ENCODE measurements at regions not wholly inside any gene's neighbourhood (a gene's known extent, or its start where the extent isn't known, plus 50 kb on each side); places are given as distances from the start of the nearest gene placed in this dataset.

GRCh38 chr2:151032741-151033191 lies 228.9 kb downstream of the RBM43 start:
- H3K4me3 Mint-ChIP-seq (ENCODE audit: unreplicated experiment): no peak overlapping the region
- TF ChIP-seq CTCF (IDR thresholded peaks at IDR 0.05; ENCODE audit: insufficient read depth in 1 of 2, low read depth in 1 of 2, low read length in 1 of 2, severe bottlenecking in 1 of 2, unreplicated experiment in 1 of 2): no peak
- H3K27me3 Mint-ChIP-seq (ENCODE audit: insufficient read depth, unreplicated experiment): peaks cover 3% of the 10 kb centered on the region
- no TSS peak for BruUV-seq (replicated peaks)
- no peak overlapping the region for H3K4me3 ChIP-seq (ENCODE audit: low read depth, low read length)
- no peaks in the 10 kb centered on the region for H3K36me3 ChIP-seq (ENCODE audit: control insufficient read depth, insufficient read depth, low read length)
- H3K4me1 ChIP-seq: no peaks in the 10 kb centered on the region
- CTCF ChIA-PET: no interaction called here
- no peaks in the 10 kb centered on the region for H3K36me3 Mint-ChIP-seq (ENCODE audit: insufficient read depth, unreplicated experiment)
- no peaks in the 10 kb centered on the region for H3K27me3 ChIP-seq (replicated peaks; ENCODE audit: control insufficient read depth, insufficient read depth, low read length)
- intact Hi-C loops (cut with micrococcal nuclease; ENCODE audit: unreplicated experiment): no loop called here
- no peaks in the 10 kb centered on the region for H3K9me3 ChIP-seq
- no peak overlapping the region for H3K27ac Mint-ChIP-seq (ENCODE audit: unreplicated experiment)
- H3K9me3 Mint-ChIP-seq (ENCODE audit: unreplicated experiment): no peaks in the 10 kb centered on the region
- POLR2A ChIA-PET: no interaction called here
- no peak for DNase-seq
- no peaks in the 10 kb centered on the region for H3K4me1 Mint-ChIP-seq (ENCODE audit: low read depth, unreplicated experiment)

- no TSS peak for BruUV-seq (replicated peaks)
- no peaks in the 10 kb centered on the region for H3K36me3 Mint-ChIP-seq (ENCODE audit: insufficient read depth, unreplicated experiment)
- H3K4me3 Mint-ChIP-seq (ENCODE audit: unreplicated experiment): no peak overlapping the region
- no peaks in the 10 kb centered on the region for H3K4me1 ChIP-seq
- no peak for DNase-seq
- H3K9me3 ChIP-seq: no peaks in the 10 kb centered on the region
- no peaks in the 10 kb centered on the region for H3K4me1 Mint-ChIP-seq (ENCODE audit: low read depth, unreplicated experiment)
- H3K27me3 ChIP-seq (replicated peaks; ENCODE audit: control insufficient read depth, insufficient read depth, low read length): no peaks in the 10 kb centered on the region
- no peaks in the 10 kb centered on the region for H3K9me3 Mint-ChIP-seq (ENCODE audit: unreplicated experiment)
- peaks cover 3% of the 10 kb centered on the region for H3K27me3 Mint-ChIP-seq (ENCODE audit: insufficient read depth, unreplicated experiment)
- TF ChIP-seq CTCF (IDR thresholded peaks at IDR 0.05; ENCODE audit: insufficient read depth in 1 of 2, low read depth in 1 of 2, low read length in 1 of 2, severe bottlenecking in 1 of 2, unreplicated experiment in 1 of 2): peak; percentile 22 to 24
- H3K27ac Mint-ChIP-seq (ENCODE audit: unreplicated experiment): no peak overlapping the region
- ChIA-PET CTCF (no interaction called here), POLR2A (no interaction called here)
- H3K36me3 ChIP-seq (ENCODE audit: control insufficient read depth, insufficient read depth, low read length): no peaks in the 10 kb centered on the region
- no peak overlapping the region for H3K4me3 ChIP-seq (ENCODE audit: low read depth, low read length)
- intact Hi-C loops (cut with micrococcal nuclease; ENCODE audit: unreplicated experiment): no loop called here
Observed at GRCh38 chr2:151030663-151031230, 230.9 kb downstream of the RBM43 start.

- Mint-ChIP-seq H3K4me1 (ENCODE audit: low read depth, unreplicated experiment) (no peaks in the 10 kb centered on the region), H3K4me3 (ENCODE audit: unreplicated experiment) (no peak overlapping the region), H3K27me3 (ENCODE audit: insufficient read depth, unreplicated experiment) (peaks cover 3% of the 10 kb centered on the region), H3K9me3 (ENCODE audit: unreplicated experiment) (no peaks in the 10 kb centered on the region), H3K27ac (ENCODE audit: unreplicated experiment) (no peak overlapping the region), H3K36me3 (ENCODE audit: insufficient read depth, unreplicated experiment) (no peaks in the 10 kb centered on the region)
- intact Hi-C loops (cut with micrococcal nuclease; ENCODE audit: unreplicated experiment): no loop called here
- no peak for TF ChIP-seq CTCF (IDR thresholded peaks at IDR 0.05; ENCODE audit: insufficient read depth in 1 of 2, low read depth in 1 of 2, low read length in 1 of 2, severe bottlenecking in 1 of 2, unreplicated experiment in 1 of 2)
- CTCF ChIA-PET: no interaction called here
- Histone ChIP-seq H3K36me3 (ENCODE audit: control insufficient read depth, insufficient read depth, low read length) (no peaks in the 10 kb centered on the region), H3K27me3 (replicated peaks; ENCODE audit: control insufficient read depth, insufficient read depth, low read length) (no peaks in the 10 kb centered on the region), H3K4me1 (no peaks in the 10 kb centered on the region), H3K9me3 (no peaks in the 10 kb centered on the region), H3K4me3 (ENCODE audit: low read depth, low read length) (no peak overlapping the region)
- POLR2A ChIA-PET: no interaction called here
- BruUV-seq (replicated peaks): no TSS peak
- no peak for DNase-seq
Observed at GRCh38 chr2:151029406-151030157, 232.1 kb downstream of the RBM43 start.
